Subcutaneous abdominal adipose tissue (tissue), 5 donors: ENCODE measurements at regions not wholly inside any gene's neighbourhood (a gene's known extent, or its start where the extent isn't known, plus 50 kb on each side); places are given as distances from the start of the nearest gene placed in this dataset.

Source experiments
- H3K27ac ChIP-seq: one replicate; pipeline ENCODE4 v1.7.0; 2013; ENCODE audit warnings: low read depth, mild to moderate bottlenecking, inconsistent platforms, low read length, moderate library complexity
- H3K27me3 ChIP-seq, 5 donors: one replicate each; pipeline ENCODE4 v1.7.0; 2013; ENCODE audit warnings: low read length in 5 of 5, inconsistent platforms in 1 of 5; ENCODE audit not compliant: control insufficient read depth in 5 of 5, insufficient read depth in 4 of 5
- H3K36me3 ChIP-seq, 5 donors: one replicate each; pipeline ENCODE4 v1.7.0; 2013; ENCODE audit warnings: low read length in 5 of 5; ENCODE audit not compliant: control insufficient read depth in 5 of 5, insufficient read depth in 5 of 5
- H3K4me1 ChIP-seq, 5 donors: one replicate each; pipeline ENCODE4 v1.7.0; 2013; ENCODE audit warnings: low read length in 5 of 5, mild to moderate bottlenecking in 3 of 5, moderate library complexity in 1 of 5; ENCODE audit not compliant: control insufficient read depth in 5 of 5, insufficient read depth in 5 of 5
- H3K4me3 ChIP-seq, 5 donors: one replicate each; pipeline ENCODE4 v1.7.0; 2013; ENCODE audit warnings: low read length in 5 of 5, low read depth in 1 of 5
- H3K9ac ChIP-seq, 5 donors: one replicate each; pipeline ENCODE4 v1.7.0; 2013; ENCODE audit warnings: low read length in 5 of 5, mild to moderate bottlenecking in 4 of 5, moderate library complexity in 3 of 5
- H3K9me3 ChIP-seq, 5 donors: one replicate each; pipeline ENCODE4 v1.7.0; 2013; ENCODE audit warnings: low read length in 5 of 5; ENCODE audit not compliant: control insufficient read depth in 5 of 5
- donor health status: healthy.
- donor health status: healthy.
- donor health status: healthy.
- donor health status: healthy.
- donor health status: healthy.

GRCh38 chr5:123671042-123671441, 159.1 kb downstream of the CSNK1G3 start:
- no peaks in the 10 kb centered on the region for H3K36me3 ChIP-seq
- no peak overlapping the region for H3K27ac ChIP-seq
- no peak overlapping the region for H3K4me3 ChIP-seq
- H3K27me3 ChIP-seq: no peaks in the 10 kb centered on the region
- peaks cover 0 to 24% (median 14%) of the 10 kb centered on the region in 5 donors for H3K4me1 ChIP-seq
- no peak overlapping the region for H3K9ac ChIP-seq
- peaks cover 0 to 3% (median 1%) of the 10 kb centered on the region in 5 donors for H3K9me3 ChIP-seq
